ENCODE measurements at regions not wholly inside any gene's neighbourhood (a gene's known extent, or its start where the extent isn't known, plus 50 kb on each side); places are given as distances from the start of the nearest gene placed in this dataset.
"Not testable (repeated sequence)": the region's sequence is repeated elsewhere in the genome, so short reads cannot be mapped to it uniquely, and the experiment has no call there.

- no peak for DNase-seq
Observed at GRCh38 chr1:235059221-235059620, 69.4 kb downstream of the TOMM20 start.

DNA sequence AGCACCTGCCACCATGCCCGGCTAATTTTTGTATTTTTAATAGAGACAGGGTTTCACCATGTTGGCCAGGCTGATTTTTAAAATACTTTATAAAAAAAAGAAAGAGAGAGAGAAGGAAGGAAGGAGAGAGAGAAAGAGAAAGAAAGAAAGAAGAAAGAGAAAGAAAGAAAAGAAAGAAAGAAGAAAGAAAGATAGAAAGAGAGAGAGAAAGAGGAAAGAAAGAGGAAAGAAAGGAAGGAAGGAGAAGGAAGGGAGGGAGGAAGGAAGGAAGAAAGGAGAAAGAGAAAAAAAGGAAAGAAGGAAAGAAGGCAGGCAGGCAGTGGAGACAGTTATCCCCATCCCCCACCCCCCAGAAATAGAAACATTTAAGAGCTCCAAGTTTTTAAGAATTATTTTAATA, 69.9 kb downstream of the TOMM20 start:
- DNase-seq, result no peak

- no peak for DNase-seq
Observed at GRCh38 chr1:235057385-235058306, 71.0 kb downstream of the TOMM20 start.

DNA sequence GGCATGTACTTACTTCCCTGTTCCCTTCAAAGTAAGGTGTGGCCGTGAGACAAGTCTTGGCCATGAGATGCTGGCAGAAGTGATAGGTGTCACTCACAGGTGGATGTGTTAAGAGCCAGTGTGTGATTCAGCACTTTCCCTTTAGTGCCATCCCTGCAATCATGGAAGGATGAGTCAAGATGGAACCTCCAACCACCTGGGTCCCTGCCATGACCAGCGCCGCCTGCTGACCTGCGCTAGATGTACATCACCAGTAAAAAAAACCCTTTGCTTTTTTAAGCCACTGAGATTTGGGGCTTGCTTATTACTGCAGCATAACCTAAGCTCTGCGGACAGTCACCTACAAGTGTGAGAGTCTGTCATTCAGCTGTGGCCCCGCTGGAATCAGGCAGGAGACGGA, 71.7 kb downstream of the TOMM20 start:
- DNase-seq, result no peak

DNA sequence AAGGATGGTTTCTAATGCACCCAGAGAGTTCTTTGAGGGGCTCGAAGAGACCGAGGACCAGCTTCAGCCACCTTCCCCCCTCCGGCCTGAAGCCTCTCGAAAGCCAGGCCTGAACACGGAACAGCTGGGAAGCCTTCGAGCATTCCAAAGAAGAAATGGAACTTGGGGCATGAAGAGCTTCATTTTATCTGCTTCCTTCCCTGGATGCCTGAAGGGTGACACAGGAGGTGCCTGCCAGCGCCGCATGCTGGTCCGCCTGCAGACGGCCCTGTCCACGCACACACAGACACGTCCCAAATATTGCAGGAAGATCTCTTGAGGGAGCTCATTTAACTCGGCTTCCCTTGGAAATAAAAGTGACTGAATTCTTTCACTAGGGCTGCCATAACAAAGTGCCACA, 73.7 kb downstream of the TOMM20 start:
- DNase-seq, result no peak

- DNase-seq, result no peak
Observed at GRCh38 chr1:235054466-235054865, 74.2 kb downstream of the TOMM20 start.

DNA sequence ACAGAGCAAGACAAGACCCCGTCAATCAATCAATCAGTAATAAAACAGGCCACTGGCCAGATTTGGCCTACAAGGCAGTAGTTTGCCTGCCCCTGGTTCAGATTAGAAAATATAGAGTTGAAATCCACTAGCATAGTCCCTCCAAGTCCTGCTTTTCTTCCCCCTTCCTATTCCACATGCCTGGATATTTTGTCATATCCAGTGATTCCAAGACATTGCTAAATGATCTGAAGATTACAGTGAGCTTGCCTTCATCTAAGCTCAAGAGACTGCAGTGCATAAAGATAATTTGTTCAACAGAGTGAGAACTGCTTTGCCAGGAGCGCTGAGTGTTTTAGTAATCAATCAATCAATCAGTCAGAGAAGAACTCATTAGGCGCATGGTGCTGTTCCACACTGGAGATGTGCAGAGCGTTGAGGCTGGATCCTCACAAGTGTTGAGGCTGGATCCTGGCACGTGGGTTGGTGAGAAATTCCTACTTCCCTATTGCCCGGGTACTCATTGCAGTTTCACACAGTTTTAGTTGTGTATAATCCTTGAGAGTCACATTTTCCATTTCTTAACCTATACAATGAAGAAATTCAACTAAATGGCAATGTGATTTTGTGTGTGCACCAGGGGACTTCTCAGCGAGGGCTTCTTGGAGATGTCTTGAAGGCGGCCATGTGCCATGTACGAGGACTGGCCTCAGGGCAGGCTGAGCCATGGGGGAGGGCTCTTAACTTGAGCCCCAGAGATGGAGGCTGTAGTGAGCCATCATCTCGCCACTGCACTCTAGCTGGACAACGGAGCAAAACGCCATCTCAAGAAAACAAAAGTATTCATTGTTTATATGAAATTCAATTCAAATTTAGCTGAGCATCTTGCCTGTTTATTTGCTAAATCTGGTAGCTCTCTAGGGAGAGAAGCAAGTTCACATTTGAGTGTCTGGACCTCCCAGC, 76.3 kb downstream of the TOMM20 start:
- no peak for DNase-seq

DNA sequence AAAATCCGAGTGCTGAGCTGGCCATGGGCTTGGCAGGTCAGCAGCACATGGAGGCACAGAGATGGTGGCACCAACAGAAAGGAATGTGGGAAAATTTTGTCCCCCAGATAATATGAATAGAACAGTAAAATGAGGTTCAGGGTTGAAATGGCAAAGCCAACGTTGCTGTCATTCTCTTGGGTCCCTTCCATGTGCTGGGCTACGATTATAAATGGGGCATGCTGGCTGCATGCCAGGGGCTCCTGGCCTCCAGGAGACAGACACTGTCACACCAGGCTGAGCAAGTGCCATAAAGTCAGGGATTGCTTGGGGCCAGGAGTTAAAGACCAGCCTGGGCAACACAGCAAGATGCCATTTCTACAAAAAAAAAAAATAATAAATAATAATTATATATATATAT, 77.1 kb downstream of the TOMM20 start:
- DNase-seq, result no peak

GRCh38 chr1:235050911-235051360, 77.7 kb downstream of the TOMM20 start:
- no peak for DNase-seq

- DNase-seq, result not testable (repeated sequence)
Observed at GRCh38 chr1:235049716-235050378, 78.8 kb downstream of the TOMM20 start.

GRCh38 chr1:235049217-235049616, 79.4 kb downstream of the TOMM20 start:
- no peak for DNase-seq

GRCh38 chr1:235047331-235047871, 81.2 kb downstream of the TOMM20 start:
- DNase-seq, result no peak

- no peak for DNase-seq
Observed at GRCh38 chr1:235045921-235046601, 82.6 kb downstream of the TOMM20 start.

DNA sequence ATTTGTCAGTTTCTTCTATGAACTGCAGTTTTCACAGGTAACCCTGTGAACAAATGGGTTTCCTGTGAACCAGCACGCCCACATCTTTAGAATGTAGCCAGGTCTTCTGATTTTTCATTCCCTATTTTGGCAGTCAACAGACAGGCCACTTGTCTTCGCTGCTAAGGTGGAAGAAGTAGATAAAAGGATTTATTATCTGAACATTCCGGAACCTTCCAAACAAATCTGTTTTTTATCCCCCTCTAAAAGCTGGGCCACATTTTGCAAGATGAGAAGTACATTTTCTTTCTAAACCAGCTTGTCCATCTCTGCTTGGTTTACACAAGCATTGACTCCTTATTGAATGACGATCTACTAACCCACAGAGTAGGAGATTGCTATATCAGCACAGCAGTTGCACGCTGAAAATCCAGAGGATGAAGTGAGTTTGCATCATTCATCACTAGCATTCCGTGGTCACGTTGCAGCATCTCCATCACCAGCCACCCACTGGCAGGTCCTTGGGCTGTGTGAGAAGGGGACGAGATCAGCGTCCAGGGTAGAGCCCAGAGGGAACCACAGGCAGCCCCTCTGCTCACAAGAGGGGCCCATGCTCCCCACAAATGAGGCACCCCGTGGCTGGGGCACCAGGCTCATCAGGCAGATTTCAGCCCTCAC, 83.5 kb downstream of the TOMM20 start:
- DNase-seq, result no peak

GRCh38 chr1:235043234-235043633, 85.4 kb downstream of the TOMM20 start:
- DNase-seq, result no peak

DNA sequence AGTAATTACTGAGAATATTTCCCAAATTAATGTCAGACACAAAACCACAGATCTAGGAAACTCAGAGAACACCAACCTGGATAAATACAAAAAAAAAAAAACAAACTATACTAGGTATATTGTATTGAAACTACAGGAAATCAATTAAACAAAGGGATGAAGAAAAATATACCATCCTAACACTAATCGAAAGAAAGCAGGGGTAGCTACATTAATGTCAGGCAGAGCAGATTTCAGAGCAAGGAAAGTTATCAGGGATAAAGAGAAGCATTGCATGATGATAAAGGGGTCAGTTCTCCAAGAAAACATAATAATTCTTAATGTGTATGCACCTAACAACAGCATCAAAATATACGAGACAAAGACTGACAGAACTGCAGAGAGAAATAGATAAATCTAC, 89.9 kb downstream of the TOMM20 start:
- no peak for DNase-seq

DNA sequence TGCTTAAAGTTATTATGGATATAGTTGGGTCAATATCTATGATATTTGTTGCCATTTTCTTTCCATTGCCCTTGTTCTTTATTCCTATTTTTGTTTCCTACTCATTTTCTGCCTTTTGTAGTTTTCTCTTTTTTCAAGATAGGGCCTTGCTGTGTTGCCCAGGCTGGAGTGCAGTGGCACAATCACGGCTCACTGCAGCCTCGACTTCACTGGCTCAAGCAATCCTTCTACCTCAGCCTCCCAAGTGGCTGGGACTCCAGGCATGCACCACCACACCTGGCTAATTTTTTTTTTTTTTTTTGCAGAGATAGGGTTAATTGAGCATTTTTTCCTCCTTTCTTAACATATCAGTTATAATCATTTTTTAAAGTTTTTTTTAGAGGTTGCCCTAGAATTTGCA, 92.7 kb downstream of the TOMM20 start:
- DNase-seq, result no peak

GRCh38 chr1:235030919-235031596, 97.6 kb downstream of the TOMM20 start:
- no peak for DNase-seq

- no peak for DNase-seq
Observed at GRCh38 chr1:235027862-235028250, 100.8 kb downstream of the TOMM20 start.

- DNase-seq, result no peak
Observed at GRCh38 chr1:235027076-235027861, 101.4 kb downstream of the TOMM20 start.
